ENCODE measurements at regions not wholly inside any gene's neighbourhood (a gene's known extent, or its start where the extent isn't known, plus 50 kb on each side); places are given as distances from the start of the nearest gene placed in this dataset.

DNA sequence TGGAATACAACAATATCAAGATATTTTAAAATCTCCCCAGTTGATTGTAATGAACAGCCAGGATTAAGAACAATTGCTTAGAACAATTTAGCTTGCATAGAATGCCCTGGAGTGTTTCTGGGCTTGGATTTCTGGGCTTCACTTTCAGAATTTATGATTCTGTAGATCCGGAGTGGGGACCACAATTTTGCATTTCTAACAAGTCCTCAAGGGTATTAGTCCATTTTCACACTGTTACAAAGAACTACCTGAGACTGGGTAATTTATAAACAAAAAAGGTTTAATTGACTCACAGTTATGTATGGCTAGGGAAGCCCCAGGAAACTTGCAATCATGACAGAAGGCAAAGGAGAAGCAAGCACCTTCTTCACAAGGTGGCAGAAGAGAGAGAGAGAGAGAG lies 54.3 kb upstream of the MYRIP start:
- no peak for DNase-seq (ENCODE audit: low spot score in 2 of 2)
- Mint-ChIP-seq H3K36me3 (no peaks in the 10 kb centered on the region), H3K9me3 (no peaks in the 10 kb centered on the region), H3K27ac (no peak overlapping the region)
- no peak for ATAC-seq

DNA sequence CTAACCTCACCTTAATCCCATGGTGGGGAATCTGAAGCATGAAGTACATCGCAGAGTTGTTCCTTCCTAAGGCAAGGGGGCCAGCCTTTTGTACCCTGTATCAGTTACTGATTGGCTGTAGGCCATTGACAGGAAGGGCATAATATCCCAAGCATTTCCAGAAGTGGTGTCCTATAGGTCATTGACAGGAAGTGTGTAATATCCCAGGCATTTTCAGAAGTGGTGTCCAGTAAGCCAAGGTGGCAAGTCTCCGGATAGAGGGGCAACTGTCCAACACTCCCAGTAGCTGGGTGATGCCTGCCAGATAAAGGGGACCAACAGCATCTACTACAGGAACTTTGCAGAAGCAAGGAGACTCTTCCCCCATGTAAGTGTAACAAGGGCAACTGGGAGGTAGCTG lies 52.1 kb upstream of the MYRIP start:
- no peak for DNase-seq (ENCODE audit: low spot score in 2 of 2)
- no peaks in the 10 kb centered on the region for H3K36me3 Mint-ChIP-seq
- ATAC-seq, result no peak
- peaks cover 0 to 5% of the 10 kb centered on the region in 2 donors for H3K9me3 Mint-ChIP-seq
- H3K27ac Mint-ChIP-seq, result no peak overlapping the region
